ENCODE measurements at regions not wholly inside any gene's neighbourhood (a gene's known extent, or its start where the extent isn't known, plus 50 kb on each side); places are given as distances from the start of the nearest gene placed in this dataset.

DNA sequence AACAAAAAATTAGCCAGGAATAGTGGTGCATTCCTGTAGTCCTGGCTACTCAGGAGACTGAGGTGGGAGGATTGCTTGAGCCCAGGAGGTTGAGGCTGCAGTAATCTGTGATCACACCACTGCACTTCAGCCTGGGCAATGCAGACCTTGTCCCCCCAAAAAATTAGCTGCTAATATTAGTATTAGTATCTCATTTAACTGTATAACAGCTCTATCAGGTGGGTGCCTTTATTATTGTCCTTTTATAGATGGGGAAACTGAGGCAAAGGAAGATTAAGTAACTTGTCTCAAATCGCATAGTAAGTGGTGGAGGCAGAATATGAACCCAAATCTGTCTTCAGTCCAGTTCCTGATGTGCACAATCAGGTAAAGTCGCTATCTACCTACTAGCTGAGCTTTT, 142.3 kb upstream of the CRY1 start:
- TF ChIP-seq TAF1 (IDR thresholded peaks at IDR 0.05; ENCODE audit: borderline replicate concordance, insufficient read depth, low read length) (no peak), POLR2AphosphoS5 (IDR thresholded peaks at IDR 0.05; ENCODE audit: low read depth, low read length) (no peak), SIN3A (IDR thresholded peaks at IDR 0.05; ENCODE audit: borderline replicate concordance, insufficient read depth, low read length) (no peak)
- TF ChIP-seq, protein P1, sequence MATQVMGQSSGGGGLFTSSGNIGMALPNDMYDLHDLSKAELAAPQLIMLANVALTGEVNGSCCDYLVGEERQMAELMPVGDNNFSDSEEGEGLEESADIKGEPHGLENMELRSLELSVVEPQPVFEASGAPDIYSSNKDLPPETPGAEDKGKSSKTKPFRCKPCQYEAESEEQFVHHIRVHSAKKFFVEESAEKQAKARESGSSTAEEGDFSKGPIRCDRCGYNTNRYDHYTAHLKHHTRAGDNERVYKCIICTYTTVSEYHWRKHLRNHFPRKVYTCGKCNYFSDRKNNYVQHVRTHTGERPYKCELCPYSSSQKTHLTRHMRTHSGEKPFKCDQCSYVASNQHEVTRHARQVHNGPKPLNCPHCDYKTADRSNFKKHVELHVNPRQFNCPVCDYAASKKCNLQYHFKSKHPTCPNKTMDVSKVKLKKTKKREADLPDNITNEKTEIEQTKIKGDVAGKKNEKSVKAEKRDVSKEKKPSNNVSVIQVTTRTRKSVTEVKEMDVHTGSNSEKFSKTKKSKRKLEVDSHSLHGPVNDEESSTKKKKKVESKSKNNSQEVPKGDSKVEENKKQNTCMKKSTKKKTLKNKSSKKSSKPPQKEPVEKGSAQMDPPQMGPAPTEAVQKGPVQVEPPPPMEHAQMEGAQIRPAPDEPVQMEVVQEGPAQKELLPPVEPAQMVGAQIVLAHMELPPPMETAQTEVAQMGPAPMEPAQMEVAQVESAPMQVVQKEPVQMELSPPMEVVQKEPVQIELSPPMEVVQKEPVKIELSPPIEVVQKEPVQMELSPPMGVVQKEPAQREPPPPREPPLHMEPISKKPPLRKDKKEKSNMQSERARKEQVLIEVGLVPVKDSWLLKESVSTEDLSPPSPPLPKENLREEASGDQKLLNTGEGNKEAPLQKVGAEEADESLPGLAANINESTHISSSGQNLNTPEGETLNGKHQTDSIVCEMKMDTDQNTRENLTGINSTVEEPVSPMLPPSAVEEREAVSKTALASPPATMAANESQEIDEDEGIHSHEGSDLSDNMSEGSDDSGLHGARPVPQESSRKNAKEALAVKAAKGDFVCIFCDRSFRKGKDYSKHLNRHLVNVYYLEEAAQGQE (IDR thresholded peaks at IDR 0.05; ENCODE audit: insufficient read depth in 1 of 2, low read depth in 2 of 2, low read length in 2 of 2), result no peak
